ENCODE measurements at regions not wholly inside any gene's neighbourhood (a gene's known extent, or its start where the extent isn't known, plus 50 kb on each side); places are given as distances from the start of the nearest gene placed in this dataset.
"Not testable (repeated sequence)": the region's sequence is repeated elsewhere in the genome, so short reads cannot be mapped to it uniquely, and the experiment has no call there.

DNA sequence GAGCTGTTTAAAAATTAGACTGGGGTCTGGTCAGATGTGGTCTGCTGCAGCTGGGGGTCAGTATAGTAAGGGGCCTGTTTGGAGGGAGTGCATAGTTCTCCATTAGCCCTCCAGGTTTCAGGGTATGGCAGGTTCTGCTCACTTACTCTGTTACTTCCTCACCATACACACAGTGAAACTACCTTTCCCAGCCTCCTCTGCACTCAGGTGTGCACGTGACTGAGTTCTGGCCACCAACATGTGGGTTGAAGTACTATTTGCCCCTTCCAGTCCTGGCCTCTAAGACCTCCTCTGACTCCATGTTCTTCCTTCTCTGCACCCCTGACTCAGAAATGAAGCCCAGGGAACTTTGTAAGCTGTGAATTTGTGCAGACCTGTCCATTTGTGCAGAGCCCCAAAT lies 190.5 kb upstream of the CLINT1 start:
- no peak for TF ChIP-seq POLR2A (IDR thresholded peaks at IDR 0.05; ENCODE audit: low read depth, low read length)
- TF ChIP-seq POLR2AphosphoS5 (IDR thresholded peaks at IDR 0.05; ENCODE audit: low read depth, low read length) = no peak
- no peak for TF ChIP-seq TAF1 (IDR thresholded peaks at IDR 0.05; ENCODE audit: borderline replicate concordance, low read depth, low read length)
- no peak for FAIRE-seq
- DNase-seq (ENCODE audit: insufficient read length) = no peak

DNA sequence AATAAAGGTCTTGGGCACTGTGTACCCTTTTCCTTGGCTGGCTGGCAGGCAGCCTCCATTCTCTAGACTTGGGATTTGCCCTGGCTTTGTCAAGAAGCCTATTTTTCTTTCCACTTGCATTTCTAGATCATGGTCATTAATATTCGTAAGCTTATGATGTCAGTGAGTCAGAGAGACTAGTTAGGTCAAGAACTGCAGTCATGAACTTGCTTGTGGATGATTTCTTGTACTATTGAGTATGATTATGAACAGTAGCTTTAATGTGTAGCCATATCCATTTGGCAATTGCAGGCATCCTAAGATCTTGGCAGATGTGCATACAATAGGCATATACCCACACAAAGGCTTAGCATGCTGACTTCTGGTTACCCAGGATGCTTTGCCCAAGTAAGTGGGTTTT lies 186.8 kb upstream of the CLINT1 start:
- DNase-seq (ENCODE audit: insufficient read length) (no peak), FAIRE-seq (no peak)
- TF ChIP-seq TAF1 (IDR thresholded peaks at IDR 0.05; ENCODE audit: borderline replicate concordance, low read depth, low read length) (no peak), POLR2A (IDR thresholded peaks at IDR 0.05; ENCODE audit: low read depth, low read length) (no peak), POLR2AphosphoS5 (IDR thresholded peaks at IDR 0.05; ENCODE audit: low read depth, low read length) (no peak)

DNA sequence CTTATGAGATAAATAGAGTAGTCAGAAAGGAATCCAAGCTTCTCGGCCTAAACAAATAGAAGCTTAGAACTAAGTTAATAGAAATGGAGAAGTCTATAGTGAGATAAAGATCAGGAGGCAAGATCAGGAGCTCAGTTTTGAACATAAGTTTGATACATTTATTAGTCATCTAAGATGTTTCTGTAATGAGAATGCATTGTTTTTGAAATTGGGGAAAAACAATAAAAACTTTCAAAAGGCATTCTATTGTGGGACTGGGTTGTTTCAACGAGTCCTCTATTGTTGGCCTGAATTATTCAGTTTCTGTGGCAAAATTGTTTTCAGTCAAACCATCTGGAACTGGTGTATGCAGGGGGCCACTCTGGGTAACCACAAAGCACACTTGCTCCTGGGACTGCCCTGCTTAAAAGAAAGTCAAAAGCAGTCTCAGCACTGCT lies 181.0 kb upstream of the CLINT1 start:
- no peak for FAIRE-seq
- TF ChIP-seq POLR2AphosphoS5 (IDR thresholded peaks at IDR 0.05; ENCODE audit: low read depth, low read length) (no peak), POLR2A (IDR thresholded peaks at IDR 0.05; ENCODE audit: low read depth, low read length) (no peak), TAF1 (IDR thresholded peaks at IDR 0.05; ENCODE audit: borderline replicate concordance, low read depth, low read length) (no peak)
- no peak for DNase-seq (ENCODE audit: insufficient read length)

DNA sequence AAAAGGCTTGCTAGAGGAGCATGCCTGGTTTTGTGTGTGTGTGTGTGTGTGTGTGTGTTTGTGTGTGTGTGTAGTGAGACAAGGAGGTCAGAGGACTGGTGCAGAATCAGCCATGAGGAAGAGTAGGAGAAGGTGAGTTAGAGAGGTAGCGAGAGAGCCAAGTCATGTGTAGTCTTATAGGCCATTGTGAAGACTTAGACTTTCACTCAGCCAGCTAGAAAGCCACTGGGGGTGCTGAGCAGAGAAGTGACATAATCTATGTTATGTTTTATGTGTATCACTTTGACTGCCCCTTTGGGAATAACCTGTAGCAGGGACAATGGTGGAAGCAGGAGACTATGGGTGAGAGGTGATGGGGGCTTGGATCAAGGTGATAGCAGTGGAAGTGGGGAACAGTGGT lies 180.5 kb upstream of the CLINT1 start:
- FAIRE-seq (no peak), DNase-seq (ENCODE audit: insufficient read length) (no peak)
- TF ChIP-seq POLR2A (IDR thresholded peaks at IDR 0.05; ENCODE audit: low read depth, low read length) = no peak
- TF ChIP-seq POLR2AphosphoS5 (IDR thresholded peaks at IDR 0.05; ENCODE audit: low read depth, low read length) = no peak
- no peak for TF ChIP-seq TAF1 (IDR thresholded peaks at IDR 0.05; ENCODE audit: borderline replicate concordance, low read depth, low read length)

DNA sequence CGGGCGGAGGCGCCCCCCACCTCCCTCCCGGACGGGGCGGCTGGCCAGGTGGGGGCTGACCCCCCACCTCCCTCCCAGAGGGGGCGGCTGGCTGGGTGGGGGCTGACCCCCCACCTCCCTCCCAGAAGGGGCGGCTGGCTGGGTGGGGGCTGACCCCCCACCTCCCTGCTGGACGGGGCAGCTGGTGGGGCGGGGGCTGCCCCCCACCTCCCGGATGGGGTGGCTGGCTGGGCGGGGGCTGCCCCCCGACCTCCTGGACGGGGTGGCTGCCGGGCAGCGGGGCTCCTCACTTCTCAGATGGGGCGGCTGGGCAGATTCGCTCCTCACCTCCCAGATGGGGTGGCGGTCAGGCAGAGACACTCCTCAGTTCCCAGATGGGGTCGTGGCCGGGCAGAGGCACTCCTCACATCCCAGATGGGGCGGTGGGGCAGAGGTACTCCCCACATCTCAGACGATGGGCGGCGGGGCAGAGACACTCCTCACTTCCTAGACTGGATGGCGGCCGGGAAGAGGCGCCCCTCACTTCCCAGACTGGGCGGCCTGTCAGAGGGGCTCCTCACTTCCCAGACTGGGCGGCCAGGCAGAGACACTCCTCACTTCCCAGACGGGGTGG lies 178.1 kb upstream of the CLINT1 start:
- FAIRE-seq = not testable (repeated sequence)

DNA sequence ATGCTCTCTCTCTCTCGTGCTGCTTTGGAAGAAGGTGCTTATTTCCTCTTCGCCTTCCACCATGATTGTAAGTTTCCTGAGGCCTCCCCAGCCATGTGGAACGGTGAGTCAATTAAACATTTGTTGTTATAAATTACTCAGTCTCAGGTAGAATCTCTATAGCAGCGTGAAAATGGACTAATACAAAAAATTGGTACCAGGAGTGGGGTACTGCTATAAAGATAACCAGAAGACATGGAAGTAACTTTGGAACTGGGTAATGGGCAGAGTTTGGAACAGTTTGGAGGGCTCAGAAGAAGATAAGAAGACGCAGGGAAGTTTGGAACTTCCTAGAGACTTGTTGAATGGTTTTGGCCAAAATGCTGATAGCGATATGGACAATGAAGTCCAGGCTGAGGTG lies 175.6 kb upstream of the CLINT1 start:
- DNase-seq (ENCODE audit: insufficient read length); FAIRE-seq: not testable (repeated sequence)

More for the DNA sequence above, 178.1 kb upstream of the CLINT1 start:
- not testable (repeated sequence) for DNase-seq (ENCODE audit: insufficient read length)

DNA sequence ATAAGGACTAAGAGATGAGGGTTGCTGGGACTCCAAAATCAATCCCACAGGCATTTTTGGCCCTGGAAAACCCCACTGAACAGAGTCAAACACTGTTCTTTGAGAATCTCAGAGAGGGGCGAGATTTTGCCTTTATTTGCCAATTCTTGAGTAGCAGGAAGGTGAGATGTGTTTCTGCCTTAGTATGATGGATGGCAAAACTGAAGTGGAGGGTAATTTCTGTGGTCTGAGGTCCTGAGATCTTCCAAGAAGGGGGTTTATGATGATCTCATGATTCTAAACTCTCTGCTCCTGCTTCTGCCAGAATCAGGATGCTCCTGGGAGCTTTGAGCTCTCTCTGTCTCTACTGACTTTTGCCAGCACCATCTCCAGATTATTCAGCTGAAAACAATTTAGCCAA lies 174.8 kb upstream of the CLINT1 start:
- TF ChIP-seq POLR2A (IDR thresholded peaks at IDR 0.05; ENCODE audit: low read depth, low read length) = no peak
- TF ChIP-seq TAF1 (IDR thresholded peaks at IDR 0.05; ENCODE audit: borderline replicate concordance, low read depth, low read length) = no peak
- TF ChIP-seq POLR2AphosphoS5 (IDR thresholded peaks at IDR 0.05; ENCODE audit: low read depth, low read length) = no peak
- no peak for FAIRE-seq

DNA sequence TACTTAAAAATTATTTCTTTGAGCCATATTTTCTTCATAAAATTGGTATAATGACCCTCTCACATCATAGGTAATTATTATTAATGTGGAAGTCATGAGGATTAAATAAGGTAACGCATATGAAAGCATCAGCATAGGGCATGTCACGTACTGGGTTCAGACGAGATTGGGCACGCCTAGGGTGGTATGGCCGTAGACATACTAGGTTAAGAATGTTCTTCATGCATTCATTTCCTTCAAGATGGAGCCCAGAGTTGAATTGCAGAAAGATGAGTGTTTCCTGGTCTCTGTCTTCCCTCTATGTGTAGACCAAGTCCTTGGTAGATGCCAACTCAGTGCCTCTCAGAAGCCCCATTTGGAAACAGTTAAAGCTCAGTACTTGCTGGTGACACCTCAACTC lies 174.1 kb upstream of the CLINT1 start:
- FAIRE-seq (no peak), DNase-seq (ENCODE audit: insufficient read length) (no peak)
- TF ChIP-seq POLR2AphosphoS5 (IDR thresholded peaks at IDR 0.05; ENCODE audit: low read depth, low read length) = no peak

More for the DNA sequence above, 174.8 kb upstream of the CLINT1 start:
- DNase-seq (ENCODE audit: insufficient read length) = no peak

DNA sequence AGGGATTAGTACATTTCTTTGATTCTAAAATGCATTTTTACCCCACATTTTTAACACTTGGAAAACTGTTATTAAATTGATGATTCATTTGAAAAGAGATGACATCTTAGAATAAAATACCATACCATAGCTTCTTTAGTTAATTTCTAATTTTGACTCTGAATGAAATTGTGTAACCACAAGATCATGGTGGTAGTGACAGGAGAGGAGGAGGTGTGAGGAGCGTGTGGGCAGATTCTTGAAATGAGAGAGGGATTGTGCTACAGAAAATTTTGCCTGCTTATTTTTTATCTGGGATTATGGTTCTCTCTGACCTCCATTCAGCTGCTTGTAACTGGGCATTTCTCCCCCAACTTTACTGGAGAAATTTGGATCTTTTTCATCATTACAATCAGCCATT lies 173.3 kb upstream of the CLINT1 start:
- TF ChIP-seq POLR2A (IDR thresholded peaks at IDR 0.05; ENCODE audit: low read depth, low read length) (no peak), POLR2AphosphoS5 (IDR thresholded peaks at IDR 0.05; ENCODE audit: low read depth, low read length) (no peak), TAF1 (IDR thresholded peaks at IDR 0.05; ENCODE audit: borderline replicate concordance, low read depth, low read length) (no peak)
- no peak for FAIRE-seq
- DNase-seq (ENCODE audit: insufficient read length) = no peak

DNA sequence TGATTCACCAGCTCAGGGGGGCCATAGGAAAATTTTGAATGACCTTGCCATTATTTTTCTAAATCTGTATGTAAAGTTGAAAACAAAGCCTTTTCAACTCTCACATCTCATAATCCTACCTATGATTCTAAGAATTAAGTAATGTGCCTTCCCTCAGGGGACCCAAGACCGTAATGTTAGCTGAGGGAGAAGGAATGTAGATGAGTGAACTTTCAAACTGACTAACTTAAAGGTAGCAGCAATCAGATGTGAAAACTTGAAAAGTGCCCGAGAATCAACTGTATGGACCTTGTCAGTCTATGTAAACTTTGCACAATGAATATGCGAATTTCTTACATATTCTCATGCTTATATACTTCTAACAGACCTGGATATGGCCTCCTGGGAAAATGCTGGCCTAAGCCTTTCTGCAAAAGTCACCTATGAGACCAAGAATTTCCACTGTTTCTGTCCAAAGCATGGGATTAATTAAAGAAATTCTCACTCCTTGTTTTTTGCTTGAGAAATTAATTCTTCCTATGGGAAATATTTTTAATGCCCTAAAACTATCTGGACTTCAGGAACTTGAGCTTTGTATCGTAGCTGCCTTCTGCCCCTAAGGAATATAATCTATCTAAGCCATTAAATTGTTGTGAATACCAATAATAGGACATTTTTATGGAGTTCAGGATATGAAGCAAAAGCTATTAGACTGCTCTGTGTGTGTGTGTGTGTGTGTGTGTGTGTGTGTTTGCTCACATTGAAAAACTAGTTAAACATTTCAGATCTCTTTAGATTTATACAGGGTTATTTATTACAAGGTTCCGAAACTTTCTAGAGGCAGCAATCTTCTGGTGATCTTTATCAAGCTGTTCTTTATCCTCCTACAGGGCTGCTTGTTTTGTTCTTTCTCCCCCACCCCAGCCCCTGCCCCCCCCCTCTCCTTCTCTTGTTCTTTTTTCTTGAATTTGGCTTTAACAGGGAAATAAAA lies 169.1 kb upstream of the CLINT1 start:
- DNase-seq (ENCODE audit: insufficient read length) = no peak
- TF ChIP-seq POLR2AphosphoS5 (IDR thresholded peaks at IDR 0.05; ENCODE audit: low read depth, low read length) (no peak), POLR2A (IDR thresholded peaks at IDR 0.05; ENCODE audit: low read depth, low read length) (no peak), TAF1 (IDR thresholded peaks at IDR 0.05; ENCODE audit: borderline replicate concordance, low read depth, low read length) (no peak)
- no peak for FAIRE-seq

DNA sequence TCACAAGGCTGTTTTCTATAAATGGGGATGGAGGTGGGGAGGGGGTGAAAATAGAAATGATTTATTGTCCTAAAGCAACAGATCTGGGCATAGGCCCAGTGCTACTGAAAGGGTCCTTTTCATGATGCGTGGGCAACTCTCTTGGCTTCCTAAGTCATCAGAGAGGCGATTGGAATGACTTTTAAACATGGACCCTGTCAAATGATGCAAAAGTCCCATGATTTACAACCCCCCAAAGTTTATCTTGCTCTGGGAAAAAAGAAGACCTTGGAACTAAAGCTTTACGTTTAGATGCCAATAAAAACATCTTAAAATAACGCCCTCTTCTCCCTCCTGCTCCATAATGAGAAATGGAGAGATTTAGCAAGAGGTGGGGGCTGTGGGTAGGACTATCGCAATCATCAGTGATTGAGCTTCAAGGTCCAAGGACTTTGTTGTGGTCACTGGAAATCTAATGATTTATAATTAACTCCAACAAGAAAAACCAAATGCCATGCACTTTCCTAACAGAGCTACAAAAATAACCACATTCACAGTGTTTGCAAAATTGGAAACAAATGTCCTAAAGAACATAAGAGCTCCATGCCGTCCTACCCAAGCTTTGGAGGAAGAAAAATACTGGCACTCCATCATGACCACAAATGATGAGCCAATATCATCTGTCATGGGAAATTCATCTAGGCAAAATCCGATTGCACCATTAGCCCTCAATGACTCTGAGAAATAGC lies 167.5 kb upstream of the CLINT1 start:
- TF ChIP-seq POLR2A (IDR thresholded peaks at IDR 0.05; ENCODE audit: low read depth, low read length) (no peak), TAF1 (IDR thresholded peaks at IDR 0.05; ENCODE audit: borderline replicate concordance, low read depth, low read length) (no peak), POLR2AphosphoS5 (IDR thresholded peaks at IDR 0.05; ENCODE audit: low read depth, low read length) (no peak)
- no peak for FAIRE-seq
- DNase-seq (ENCODE audit: insufficient read length) = no peak

DNA sequence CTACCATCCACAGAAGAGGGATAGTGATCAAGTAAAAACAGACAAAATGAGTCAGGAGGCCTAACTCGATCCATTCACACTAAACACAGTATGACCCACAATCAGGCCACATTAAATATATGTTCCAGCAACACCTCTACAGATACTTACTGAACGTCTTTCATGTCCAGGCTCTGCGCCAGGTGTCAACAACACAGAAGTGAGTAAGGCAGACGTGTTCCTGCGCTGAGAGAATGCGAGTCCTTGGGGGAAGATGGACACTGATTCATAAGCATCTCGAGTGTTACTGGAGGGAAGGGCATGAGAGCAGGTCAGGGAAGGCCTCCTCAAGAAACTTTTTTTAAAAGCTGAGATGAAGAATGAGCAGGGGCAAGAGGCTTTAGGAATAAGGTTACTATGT lies 164.3 kb upstream of the CLINT1 start:
- FAIRE-seq (no peak), DNase-seq (ENCODE audit: insufficient read length) (no peak)
- no peak for TF ChIP-seq POLR2AphosphoS5 (IDR thresholded peaks at IDR 0.05; ENCODE audit: low read depth, low read length)
- TF ChIP-seq POLR2A (IDR thresholded peaks at IDR 0.05; ENCODE audit: low read depth, low read length) = no peak
- TF ChIP-seq TAF1 (IDR thresholded peaks at IDR 0.05; ENCODE audit: borderline replicate concordance, low read depth, low read length) = no peak

All from GM12892 (cell line).